H9 (cell line): ENCODE measurements at regions not wholly inside any gene's neighbourhood (a gene's known extent, or its start where the extent isn't known, plus 50 kb on each side); places are given as distances from the start of the nearest gene placed in this dataset.
A peak's percentile ranks its signal among the peaks of the same experiment; 100 is the strongest.

Experiments
- DNase-seq: peaks from one replicate; pipeline ENCODE4 v3.0.0-alpha.2; 2017
- H2AFZ ChIP-seq: one replicate; pipeline ENCODE4 v1.6.1; 2013; ENCODE audit warnings: mild to moderate bottlenecking, low read length, control low read depth, moderate library complexity
- H2AK5ac ChIP-seq: 2 replicates; pipeline ENCODE4 v1.6.1; 2013; ENCODE audit warnings: low read length, control low read depth, mixed read lengths; ENCODE audit not compliant: insufficient read length
- H2BK120ac ChIP-seq: one replicate; pipeline ENCODE4 v1.6.1; 2013; ENCODE audit warnings: low read depth, mild to moderate bottlenecking, low read length, control low read depth, inconsistent platforms; ENCODE audit not compliant: poor library complexity, severe bottlenecking
- H2BK12ac ChIP-seq: 2 replicates; pipeline ENCODE4 v1.6.1; 2013; ENCODE audit warnings: low read length, control low read depth, mixed read lengths, low read depth; ENCODE audit not compliant: insufficient read length
- H2BK15ac ChIP-seq: 2 replicates; pipeline ENCODE4 v1.6.1; 2013; ENCODE audit warnings: low read depth, low read length, control low read depth
- H2BK20ac ChIP-seq: one replicate; pipeline ENCODE4 v1.6.1; 2013; ENCODE audit warnings: low read depth, mild to moderate bottlenecking, low read length, control low read depth, inconsistent platforms; ENCODE audit not compliant: poor library complexity, severe bottlenecking
- H2BK5ac ChIP-seq: 2 replicates; pipeline ENCODE4 v1.6.1; 2013; ENCODE audit warnings: low read length, control low read depth, mixed read lengths; ENCODE audit not compliant: insufficient read length
- H3K14ac ChIP-seq: 2 replicates; pipeline ENCODE4 v1.6.1; 2013; ENCODE audit warnings: low read length, control low read depth; ENCODE audit not compliant: insufficient read depth
- H3K18ac ChIP-seq: 2 replicates; pipeline ENCODE4 v1.6.1; 2013; ENCODE audit warnings: low read depth, mild to moderate bottlenecking, mixed read lengths, low read length, control low read depth; ENCODE audit not compliant: insufficient read length
- H3K23ac ChIP-seq: 2 replicates; pipeline ENCODE4 v1.6.1; 2013; ENCODE audit warnings: low read length, control low read depth, mixed read lengths, low read depth; ENCODE audit not compliant: insufficient read length
- H3K23me2 ChIP-seq: 2 replicates; pipeline ENCODE4 v1.6.1; 2013; ENCODE audit warnings: low read depth, mild to moderate bottlenecking, mixed read lengths, low read length, control low read depth; ENCODE audit not compliant: insufficient read length, poor library complexity, severe bottlenecking
- H3K27ac ChIP-seq: 2 replicates; pipeline ENCODE4 v1.5.1; 2013; ENCODE audit warnings: low read length, control low read depth, mixed read lengths, low read depth; ENCODE audit not compliant: insufficient read length
- H3K27me3 ChIP-seq: 2 replicates; pipeline ENCODE4 v1.6.1; 2013; ENCODE audit warnings: low read length, control low read depth, inconsistent platforms; ENCODE audit not compliant: insufficient read depth
- H3K4ac ChIP-seq: 2 replicates; pipeline ENCODE4 v1.6.1; 2013; ENCODE audit warnings: low read depth, mild to moderate bottlenecking, control low read depth, inconsistent platforms, low read length, moderate library complexity
- H3K4me1 ChIP-seq: 2 replicates; pipeline ENCODE4 v1.6.1; 2013; ENCODE audit warnings: low read length, control low read depth, inconsistent platforms; ENCODE audit not compliant: insufficient read depth
- H3K4me2 ChIP-seq: 2 replicates; pipeline ENCODE4 v1.6.1; 2013; ENCODE audit warnings: low read length, control low read depth, mixed read lengths; ENCODE audit not compliant: insufficient read length, insufficient read depth
- H3K56ac ChIP-seq: 2 replicates; pipeline ENCODE4 v1.6.1; 2013; ENCODE audit warnings: low read depth, mild to moderate bottlenecking, mixed read lengths, low read length, control low read depth; ENCODE audit not compliant: insufficient read length
- H3K79me1 ChIP-seq: 2 replicates; pipeline ENCODE4 v1.6.1; 2013; ENCODE audit warnings: low read depth, mild to moderate bottlenecking, moderate library complexity, low read length, control low read depth, inconsistent platforms; ENCODE audit not compliant: insufficient read depth, poor library complexity, severe bottlenecking
- H3K79me2 ChIP-seq: 2 replicates; pipeline ENCODE4 v1.6.1; 2013; ENCODE audit warnings: low read length, control low read depth, inconsistent platforms; ENCODE audit not compliant: insufficient read depth
- H3K9ac ChIP-seq: 2 replicates; pipeline ENCODE4 v1.6.1; 2013; ENCODE audit warnings: low read length, control low read depth, mixed read lengths; ENCODE audit not compliant: insufficient read length; ENCODE audit errors: extremely low read depth
- H3K9me3 ChIP-seq: one replicate; pipeline ENCODE4 v1.6.1; 2013; ENCODE audit warnings: low read depth, low read length, inconsistent platforms; ENCODE audit not compliant: control insufficient read depth
- H3T11ph ChIP-seq: one replicate; pipeline ENCODE4 v1.6.1; 2013; ENCODE audit warnings: mild to moderate bottlenecking, low read length, control low read depth, inconsistent platforms
- H4K20me1 ChIP-seq: one replicate; pipeline ENCODE4 v1.6.1; 2013; ENCODE audit not compliant: control insufficient read depth, insufficient read length, insufficient read depth
- H4K5ac ChIP-seq: 2 replicates; pipeline ENCODE4 v1.6.1; 2013; ENCODE audit warnings: low read depth, mild to moderate bottlenecking, mixed read lengths, low read length, control low read depth; ENCODE audit not compliant: insufficient read length
- H4K8ac ChIP-seq: replicated peaks from 2 replicates; pipeline ENCODE4 v1.6.1; 2013; ENCODE audit warnings: low read length, control low read depth, mixed read lengths, low read depth; ENCODE audit not compliant: insufficient read length
- H4K91ac ChIP-seq: 2 replicates; pipeline ENCODE4 v1.6.1; 2013; ENCODE audit warnings: low read depth, mild to moderate bottlenecking, moderate library complexity, mixed read lengths, low read length, control low read depth; ENCODE audit not compliant: insufficient read length
- H3K27ac Mint-ChIP-seq, 3 experiments: 2 replicates in 2 of 3; 3 replicates in 1 of 3; pipeline ENCODE4 v1.8.0; 2020 to 2021; ENCODE audit warnings: mixed read lengths in 3 of 3, mild to moderate bottlenecking in 1 of 3, moderate library complexity in 1 of 3
- H3K27me3 Mint-ChIP-seq: 2 replicates; pipeline ENCODE4 v1.8.0; 2021; ENCODE audit warnings: low read depth, mild to moderate bottlenecking, moderate library complexity, mixed read lengths
- H3K36me3 Mint-ChIP-seq, 3 experiments: 2 replicates in 2 of 3; 3 replicates in 1 of 3; pipeline ENCODE4 v1.8.0; 2020 to 2021; ENCODE audit warnings: low read depth in 3 of 3, mixed read lengths in 3 of 3; ENCODE audit not compliant: insufficient read depth in 1 of 3
- H3K4me1 Mint-ChIP-seq, 2 experiments: 2 replicates each; pipeline ENCODE4 v1.8.0; 2020; ENCODE audit warnings: mixed read lengths in 2 of 2
- H3K4me3 Mint-ChIP-seq, 2 experiments: 2 replicates in 1 of 2; 3 replicates in 1 of 2; pipeline ENCODE4 v1.8.0; 2020 to 2021; ENCODE audit warnings: mild to moderate bottlenecking in 2 of 2, mixed read lengths in 2 of 2, moderate library complexity in 1 of 2
- H3K9me3 Mint-ChIP-seq, 2 experiments: 2 replicates in 1 of 2; 3 replicates in 1 of 2; pipeline ENCODE4 v1.8.0; 2020; ENCODE audit warnings: mild to moderate bottlenecking in 2 of 2, mixed read lengths in 2 of 2, moderate library complexity in 1 of 2
- WGBS: extraction: QIAGEN DNeasy Blood & Tissue Kit; methylation state at CpG from one replicate; pipeline ENCODE4 v1.1.7; 2013; ENCODE audit warnings: missing lambda C conversion rate, low lambda C conversion rate, mixed read lengths; ENCODE audit not compliant: insufficient read length; ENCODE audit errors: extremely low coverage; 5-methylcytosine and 5-hydroxymethylcytosine counted together
- TF ChIP-seq, protein P1 (sequence below): fragments of 200-600 bp; sonication (generic); conservative IDR thresholded peaks from 3 replicates; pipeline ENCODE4 v1.8.0; 2021; ENCODE audit warnings: antibody characterized with exemption, mild to moderate bottlenecking

DNA sequence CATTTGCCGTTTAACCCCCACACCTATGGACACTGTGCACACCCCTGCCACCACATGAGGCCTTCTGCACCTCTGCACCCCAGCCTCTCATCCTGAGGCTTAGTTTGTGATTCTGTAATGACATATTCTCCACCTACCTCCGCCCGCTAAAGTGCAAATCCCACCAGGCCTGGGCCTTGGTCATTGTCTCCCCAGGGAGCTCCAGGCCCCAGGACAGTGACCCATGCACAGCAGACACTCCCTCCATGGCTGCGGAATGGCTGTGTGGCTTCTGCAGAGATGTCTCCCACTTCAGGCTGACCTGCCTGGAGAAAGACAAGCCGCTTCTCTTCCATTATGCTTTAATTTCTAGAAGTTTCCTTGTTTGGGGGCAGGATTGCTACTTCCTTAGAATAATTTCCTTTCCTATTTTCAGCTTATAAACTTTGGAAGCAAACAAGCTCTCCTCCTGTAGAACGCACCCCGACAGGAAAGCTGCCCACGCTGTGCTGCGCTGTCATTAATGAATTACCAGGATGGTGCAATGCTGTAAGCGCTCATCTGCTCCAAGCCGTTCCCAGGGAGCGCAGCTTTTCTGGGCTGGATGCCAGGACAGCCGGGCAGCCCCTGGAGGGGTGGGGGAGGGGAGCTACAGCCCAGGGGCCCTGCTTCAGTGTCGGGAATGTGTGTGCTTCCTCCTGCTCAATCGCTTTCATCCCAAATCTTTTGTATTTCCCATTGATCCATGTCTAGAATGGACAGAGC, 618.0 kb downstream of the BRD1 start:
- Histone ChIP-seq H3K9me3 (no peaks in the 10 kb centered on the region), H3K27ac (no peak overlapping the region), H2AK5ac (no peak overlapping the region), H2BK20ac (no peak overlapping the region), H3T11ph (no peak overlapping the region), H3K79me1 (no peaks in the 10 kb centered on the region), H4K91ac (no peak overlapping the region), H4K8ac (no peak overlapping the region), H3K4me1 (no peaks in the 10 kb centered on the region), H3K23me2 (no peaks in the 10 kb centered on the region), H2BK15ac (no peak overlapping the region), H2BK120ac (no peak overlapping the region), H3K9ac (no peak overlapping the region), H4K5ac (no peak overlapping the region), H4K20me1 (peaks cover 3% of the 10 kb centered on the region), H3K23ac (no peak overlapping the region), H3K27me3 (no peaks in the 10 kb centered on the region), H2AFZ (no peak overlapping the region), H2BK12ac (no peak overlapping the region), H2BK5ac (no peak overlapping the region), H3K56ac (no peak overlapping the region), H3K18ac (no peak overlapping the region), H3K79me2 (no peaks in the 10 kb centered on the region), H3K14ac (no peak overlapping the region; the same call in 1 of the 2 replicates), H3K4ac (no peak overlapping the region), H3K4me2 (no peak overlapping the region)
- no CpG with 5 or more reads among the region's 15 CpGs for WGBS
- Mint-ChIP-seq H3K27me3 (peaks cover 39% of the 10 kb centered on the region), H3K27ac (no peak overlapping the region), H3K4me3 (no peak overlapping the region), H3K9me3 (no peaks in the 10 kb centered on the region; a peak in 1 of 5 replicates), H3K36me3 (no peaks in the 10 kb centered on the region), H3K4me1 (no peaks in the 10 kb centered on the region)
- peak; percentile 20 for DNase-seq
- TF ChIP-seq, protein P1, sequence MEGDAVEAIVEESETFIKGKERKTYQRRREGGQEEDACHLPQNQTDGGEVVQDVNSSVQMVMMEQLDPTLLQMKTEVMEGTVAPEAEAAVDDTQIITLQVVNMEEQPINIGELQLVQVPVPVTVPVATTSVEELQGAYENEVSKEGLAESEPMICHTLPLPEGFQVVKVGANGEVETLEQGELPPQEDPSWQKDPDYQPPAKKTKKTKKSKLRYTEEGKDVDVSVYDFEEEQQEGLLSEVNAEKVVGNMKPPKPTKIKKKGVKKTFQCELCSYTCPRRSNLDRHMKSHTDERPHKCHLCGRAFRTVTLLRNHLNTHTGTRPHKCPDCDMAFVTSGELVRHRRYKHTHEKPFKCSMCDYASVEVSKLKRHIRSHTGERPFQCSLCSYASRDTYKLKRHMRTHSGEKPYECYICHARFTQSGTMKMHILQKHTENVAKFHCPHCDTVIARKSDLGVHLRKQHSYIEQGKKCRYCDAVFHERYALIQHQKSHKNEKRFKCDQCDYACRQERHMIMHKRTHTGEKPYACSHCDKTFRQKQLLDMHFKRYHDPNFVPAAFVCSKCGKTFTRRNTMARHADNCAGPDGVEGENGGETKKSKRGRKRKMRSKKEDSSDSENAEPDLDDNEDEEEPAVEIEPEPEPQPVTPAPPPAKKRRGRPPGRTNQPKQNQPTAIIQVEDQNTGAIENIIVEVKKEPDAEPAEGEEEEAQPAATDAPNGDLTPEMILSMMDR, result no peak
